ENCODE measurements at regions not wholly inside any gene's neighbourhood (a gene's known extent, or its start where the extent isn't known, plus 50 kb on each side); places are given as distances from the start of the nearest gene placed in this dataset.

DNA sequence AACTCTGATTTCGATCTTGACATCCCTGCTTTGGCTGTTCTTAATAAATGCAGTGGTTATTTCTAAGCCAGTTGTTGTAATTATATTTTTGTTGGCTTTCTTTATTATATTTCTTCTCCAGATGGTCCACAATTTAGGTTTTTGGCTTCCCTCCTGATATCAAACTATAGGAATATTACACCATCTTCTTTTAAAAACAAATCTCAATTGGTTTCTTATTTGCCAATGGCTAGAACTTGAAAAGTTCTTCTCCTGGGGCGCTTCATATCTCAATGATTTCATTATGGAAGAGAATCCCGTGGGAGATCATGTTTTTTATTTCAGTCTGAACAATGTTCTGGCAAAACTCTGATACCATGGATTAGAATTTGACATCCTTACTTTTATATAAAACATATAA, 292.3 kb downstream of the FLRT2 start:
- no peaks in the 10 kb centered on the region for H3K36me3 ChIP-seq
- WGBS = 91% methylated on average over 3 of the region's 3 CpGs
- intact Hi-C loops (cut with DNase I) = no loop called here
- no peaks in the 10 kb centered on the region for H3K4me1 ChIP-seq
- TF ChIP-seq POLR2AphosphoS5 (IDR thresholded peaks at IDR 0.05) = no peak
- TF ChIP-seq, protein P1, sequence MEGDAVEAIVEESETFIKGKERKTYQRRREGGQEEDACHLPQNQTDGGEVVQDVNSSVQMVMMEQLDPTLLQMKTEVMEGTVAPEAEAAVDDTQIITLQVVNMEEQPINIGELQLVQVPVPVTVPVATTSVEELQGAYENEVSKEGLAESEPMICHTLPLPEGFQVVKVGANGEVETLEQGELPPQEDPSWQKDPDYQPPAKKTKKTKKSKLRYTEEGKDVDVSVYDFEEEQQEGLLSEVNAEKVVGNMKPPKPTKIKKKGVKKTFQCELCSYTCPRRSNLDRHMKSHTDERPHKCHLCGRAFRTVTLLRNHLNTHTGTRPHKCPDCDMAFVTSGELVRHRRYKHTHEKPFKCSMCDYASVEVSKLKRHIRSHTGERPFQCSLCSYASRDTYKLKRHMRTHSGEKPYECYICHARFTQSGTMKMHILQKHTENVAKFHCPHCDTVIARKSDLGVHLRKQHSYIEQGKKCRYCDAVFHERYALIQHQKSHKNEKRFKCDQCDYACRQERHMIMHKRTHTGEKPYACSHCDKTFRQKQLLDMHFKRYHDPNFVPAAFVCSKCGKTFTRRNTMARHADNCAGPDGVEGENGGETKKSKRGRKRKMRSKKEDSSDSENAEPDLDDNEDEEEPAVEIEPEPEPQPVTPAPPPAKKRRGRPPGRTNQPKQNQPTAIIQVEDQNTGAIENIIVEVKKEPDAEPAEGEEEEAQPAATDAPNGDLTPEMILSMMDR (IDR thresholded peaks at IDR 0.05) = no peak
- no peak for TF ChIP-seq EP300 (IDR thresholded peaks at IDR 0.05)
- TF ChIP-seq POLR2A (IDR thresholded peaks at IDR 0.05; ENCODE audit: low read depth) = no peak
- no peaks in the 10 kb centered on the region for H3K9me3 ChIP-seq
- H3K27me3 ChIP-seq = no peaks in the 10 kb centered on the region
- H3K27ac ChIP-seq (replicated peaks in 1 of 4) = no peak overlapping the region
- H3K4me3 ChIP-seq = no peak overlapping the region
- no peak for DNase-seq (ENCODE audit: extremely low spot score)

DNA sequence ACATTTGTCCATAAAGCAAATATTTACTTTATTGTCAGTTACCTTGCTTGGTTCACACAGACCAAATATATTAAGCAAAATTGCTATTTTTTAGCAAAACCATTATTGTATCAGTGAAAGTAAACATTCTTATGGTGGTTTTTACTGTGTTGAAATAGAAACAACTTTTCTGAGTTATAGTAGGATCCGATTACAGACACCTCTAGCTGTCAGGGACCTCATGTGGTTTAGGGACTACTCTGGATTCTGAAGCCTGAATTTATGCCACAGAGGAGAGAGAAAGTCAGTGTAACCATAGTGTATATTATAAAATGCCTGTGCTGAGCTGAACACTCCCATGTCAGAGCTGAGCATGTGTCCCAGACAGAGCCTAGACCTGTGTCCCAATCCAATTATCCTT, 287.5 kb downstream of the FLRT2 start:
- H3K9me3 ChIP-seq = no peaks in the 10 kb centered on the region
- intact Hi-C loops (cut with DNase I) = no loop called here
- H3K36me3 ChIP-seq = no peaks in the 10 kb centered on the region
- DNase-seq (ENCODE audit: extremely low spot score) = no peak
- no peaks in the 10 kb centered on the region for H3K4me1 ChIP-seq
- no peaks in the 10 kb centered on the region for H3K27me3 ChIP-seq
- H3K27ac ChIP-seq (replicated peaks in 1 of 4) = no peak overlapping the region
- 56% methylated on average over 1 of the region's 1 CpG for WGBS
- no peak overlapping the region for H3K4me3 ChIP-seq
- no peak for TF ChIP-seq POLR2A (IDR thresholded peaks at IDR 0.05; ENCODE audit: low read depth)
- TF ChIP-seq, protein P1 (IDR thresholded peaks at IDR 0.05) = no peak
- TF ChIP-seq EP300 (IDR thresholded peaks at IDR 0.05) = no peak
- TF ChIP-seq POLR2AphosphoS5 (IDR thresholded peaks at IDR 0.05) = no peak

- intact Hi-C loops (cut with DNase I) = no loop called here
- Histone ChIP-seq H3K9me3 (no peaks in the 10 kb centered on the region), H3K4me3 (no peak overlapping the region), H3K27ac (replicated peaks in 1 of 4) (no peak overlapping the region), H3K4me1 (no peaks in the 10 kb centered on the region), H3K27me3 (no peaks in the 10 kb centered on the region), H3K36me3 (no peaks in the 10 kb centered on the region)
- DNase-seq (ENCODE audit: extremely low spot score) = no peak
- WGBS = 82% methylated on average over 2 of the region's 2 CpGs
- no peak for TF ChIP-seq POLR2A (IDR thresholded peaks at IDR 0.05; ENCODE audit: low read depth)
- no peak for TF ChIP-seq EP300 (IDR thresholded peaks at IDR 0.05)
Measured at GRCh38 chr14:85813040-85813439, 283.1 kb downstream of the FLRT2 start.

- 43% methylated on average over 1 of the region's 1 CpG for WGBS
- H3K4me3 ChIP-seq = no peak overlapping the region
- no peak for DNase-seq (ENCODE audit: extremely low spot score)
- intact Hi-C loops (cut with DNase I) = no loop called here
- TF ChIP-seq POLR2AphosphoS5 (IDR thresholded peaks at IDR 0.05) = no peak
- TF ChIP-seq, protein P1 (IDR thresholded peaks at IDR 0.05) = no peak
- no peak for TF ChIP-seq POLR2A (IDR thresholded peaks at IDR 0.05; ENCODE audit: low read depth)
- no peak for TF ChIP-seq EP300 (IDR thresholded peaks at IDR 0.05)
- no peaks in the 10 kb centered on the region for H3K4me1 ChIP-seq
- no peak overlapping the region for H3K27ac ChIP-seq (replicated peaks in 1 of 4)
- no peaks in the 10 kb centered on the region for H3K27me3 ChIP-seq
- no peaks in the 10 kb centered on the region for H3K9me3 ChIP-seq
- H3K36me3 ChIP-seq = no peaks in the 10 kb centered on the region
Measured at GRCh38 chr14:85811340-85811739, 281.4 kb downstream of the FLRT2 start.

- no peak for DNase-seq (ENCODE audit: extremely low spot score)
- Histone ChIP-seq H3K36me3 (no peaks in the 10 kb centered on the region), H3K9me3 (peaks cover 0 to under 1% (median 0%) of the 10 kb centered on the region in 4 donors), H3K27ac (replicated peaks in 1 of 4) (no peak overlapping the region), H3K4me1 (no peaks in the 10 kb centered on the region), H3K4me3 (no peak overlapping the region), H3K27me3 (no peaks in the 10 kb centered on the region)
- 81% methylated on average over 2 of the region's 2 CpGs for WGBS
- no peak for TF ChIP-seq POLR2AphosphoS5 (IDR thresholded peaks at IDR 0.05)
- intact Hi-C loops (cut with DNase I) = no loop called here
Measured at GRCh38 chr14:85799668-85800067, 269.7 kb downstream of the FLRT2 start.

DNA sequence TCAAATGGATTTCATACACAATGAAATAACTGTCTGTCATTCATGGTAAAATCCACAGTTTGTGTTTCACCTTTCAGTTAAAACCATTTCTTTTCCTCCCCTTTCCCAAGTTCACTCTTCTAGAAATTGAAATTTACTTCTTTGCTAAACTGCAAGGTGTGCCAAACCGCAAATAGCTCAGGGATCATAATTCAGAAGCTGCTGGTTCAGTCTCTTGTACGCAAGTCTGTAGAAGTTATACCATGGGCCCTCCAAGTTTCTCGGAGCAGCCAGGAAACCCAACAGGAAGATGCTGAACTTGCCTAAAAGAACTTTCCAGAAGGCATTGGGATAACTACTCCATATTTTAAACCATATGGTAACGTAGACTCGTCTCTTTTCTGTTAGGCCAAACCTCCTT, 268.9 kb downstream of the FLRT2 start:
- DNase-seq (ENCODE audit: extremely low spot score) = no peak
- no peak for TF ChIP-seq POLR2A (IDR thresholded peaks at IDR 0.05; ENCODE audit: low read depth)
- TF ChIP-seq EP300 (IDR thresholded peaks at IDR 0.05) = no peak
- no peak for TF ChIP-seq POLR2AphosphoS5 (IDR thresholded peaks at IDR 0.05)
- TF ChIP-seq, protein P1 (IDR thresholded peaks at IDR 0.05) = no peak
- no peak overlapping the region for H3K27ac ChIP-seq (replicated peaks in 1 of 4)

More for the DNA sequence above, 268.9 kb downstream of the FLRT2 start:
- no peaks in the 10 kb centered on the region for H3K4me1 ChIP-seq
- 76% methylated on average over 5 of the region's 5 CpGs for WGBS
- H3K27me3 ChIP-seq = no peaks in the 10 kb centered on the region
- no peaks in the 10 kb centered on the region for H3K36me3 ChIP-seq
- H3K9me3 ChIP-seq = no peaks in the 10 kb centered on the region
- H3K4me3 ChIP-seq = no peak overlapping the region
- intact Hi-C loops (cut with DNase I) = no loop called here
